ENCODE measurements at regions not wholly inside any gene's neighbourhood (a gene's known extent, or its start where the extent isn't known, plus 50 kb on each side); places are given as distances from the start of the nearest gene placed in this dataset.

GRCh38 chr18:30929718-30930117 is 112.8 kb downstream of the DSC3 start:
- Histone ChIP-seq H3K27me3 (ENCODE audit: insufficient read depth, poor library complexity, severe bottlenecking) (no peaks in the 10 kb centered on the region), H3K4me3 (replicated peaks; ENCODE audit: insufficient read depth, low read length) (no peak overlapping the region), H3K27ac (replicated peaks) (no peak overlapping the region)
- TF ChIP-seq POLR2AphosphoS5 (IDR thresholded peaks at IDR 0.05; ENCODE audit: low read depth) (no peak), GABPA (IDR thresholded peaks at IDR 0.05; ENCODE audit: low read depth) (no peak), SPI1 (IDR thresholded peaks at IDR 0.05; ENCODE audit: borderline replicate concordance, low read depth) (no peak)
- TF ChIP-seq, protein P1, sequence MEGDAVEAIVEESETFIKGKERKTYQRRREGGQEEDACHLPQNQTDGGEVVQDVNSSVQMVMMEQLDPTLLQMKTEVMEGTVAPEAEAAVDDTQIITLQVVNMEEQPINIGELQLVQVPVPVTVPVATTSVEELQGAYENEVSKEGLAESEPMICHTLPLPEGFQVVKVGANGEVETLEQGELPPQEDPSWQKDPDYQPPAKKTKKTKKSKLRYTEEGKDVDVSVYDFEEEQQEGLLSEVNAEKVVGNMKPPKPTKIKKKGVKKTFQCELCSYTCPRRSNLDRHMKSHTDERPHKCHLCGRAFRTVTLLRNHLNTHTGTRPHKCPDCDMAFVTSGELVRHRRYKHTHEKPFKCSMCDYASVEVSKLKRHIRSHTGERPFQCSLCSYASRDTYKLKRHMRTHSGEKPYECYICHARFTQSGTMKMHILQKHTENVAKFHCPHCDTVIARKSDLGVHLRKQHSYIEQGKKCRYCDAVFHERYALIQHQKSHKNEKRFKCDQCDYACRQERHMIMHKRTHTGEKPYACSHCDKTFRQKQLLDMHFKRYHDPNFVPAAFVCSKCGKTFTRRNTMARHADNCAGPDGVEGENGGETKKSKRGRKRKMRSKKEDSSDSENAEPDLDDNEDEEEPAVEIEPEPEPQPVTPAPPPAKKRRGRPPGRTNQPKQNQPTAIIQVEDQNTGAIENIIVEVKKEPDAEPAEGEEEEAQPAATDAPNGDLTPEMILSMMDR (IDR thresholded peaks at IDR 0.05; ENCODE audit: insufficient read depth, low read length) = no peak
- TF ChIP-seq, protein P2, sequence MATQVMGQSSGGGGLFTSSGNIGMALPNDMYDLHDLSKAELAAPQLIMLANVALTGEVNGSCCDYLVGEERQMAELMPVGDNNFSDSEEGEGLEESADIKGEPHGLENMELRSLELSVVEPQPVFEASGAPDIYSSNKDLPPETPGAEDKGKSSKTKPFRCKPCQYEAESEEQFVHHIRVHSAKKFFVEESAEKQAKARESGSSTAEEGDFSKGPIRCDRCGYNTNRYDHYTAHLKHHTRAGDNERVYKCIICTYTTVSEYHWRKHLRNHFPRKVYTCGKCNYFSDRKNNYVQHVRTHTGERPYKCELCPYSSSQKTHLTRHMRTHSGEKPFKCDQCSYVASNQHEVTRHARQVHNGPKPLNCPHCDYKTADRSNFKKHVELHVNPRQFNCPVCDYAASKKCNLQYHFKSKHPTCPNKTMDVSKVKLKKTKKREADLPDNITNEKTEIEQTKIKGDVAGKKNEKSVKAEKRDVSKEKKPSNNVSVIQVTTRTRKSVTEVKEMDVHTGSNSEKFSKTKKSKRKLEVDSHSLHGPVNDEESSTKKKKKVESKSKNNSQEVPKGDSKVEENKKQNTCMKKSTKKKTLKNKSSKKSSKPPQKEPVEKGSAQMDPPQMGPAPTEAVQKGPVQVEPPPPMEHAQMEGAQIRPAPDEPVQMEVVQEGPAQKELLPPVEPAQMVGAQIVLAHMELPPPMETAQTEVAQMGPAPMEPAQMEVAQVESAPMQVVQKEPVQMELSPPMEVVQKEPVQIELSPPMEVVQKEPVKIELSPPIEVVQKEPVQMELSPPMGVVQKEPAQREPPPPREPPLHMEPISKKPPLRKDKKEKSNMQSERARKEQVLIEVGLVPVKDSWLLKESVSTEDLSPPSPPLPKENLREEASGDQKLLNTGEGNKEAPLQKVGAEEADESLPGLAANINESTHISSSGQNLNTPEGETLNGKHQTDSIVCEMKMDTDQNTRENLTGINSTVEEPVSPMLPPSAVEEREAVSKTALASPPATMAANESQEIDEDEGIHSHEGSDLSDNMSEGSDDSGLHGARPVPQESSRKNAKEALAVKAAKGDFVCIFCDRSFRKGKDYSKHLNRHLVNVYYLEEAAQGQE (IDR thresholded peaks at IDR 0.05; ENCODE audit: insufficient replicate concordance, low read depth) = no peak
- no peak for DNase-seq (ENCODE audit: low read depth in 1 of 2, low spot score in 1 of 2)

GRCh38 chr18:30929065-30929464 is 113.5 kb downstream of the DSC3 start:
- DNase-seq (ENCODE audit: low read depth in 1 of 2, low spot score in 1 of 2) = no peak
- no peak overlapping the region for H3K4me3 ChIP-seq (replicated peaks; ENCODE audit: insufficient read depth, low read length)
- TF ChIP-seq, protein P2 (IDR thresholded peaks at IDR 0.05; ENCODE audit: insufficient replicate concordance, low read depth) = no peak
- TF ChIP-seq, protein P1 (IDR thresholded peaks at IDR 0.05; ENCODE audit: insufficient read depth, low read length) = no peak
- no peak for TF ChIP-seq GABPA (IDR thresholded peaks at IDR 0.05; ENCODE audit: low read depth)
- TF ChIP-seq POLR2AphosphoS5 (IDR thresholded peaks at IDR 0.05; ENCODE audit: low read depth) = no peak
- TF ChIP-seq SPI1 (IDR thresholded peaks at IDR 0.05; ENCODE audit: borderline replicate concordance, low read depth) = no peak
- no peaks in the 10 kb centered on the region for H3K27me3 ChIP-seq (ENCODE audit: insufficient read depth, poor library complexity, severe bottlenecking)
- no peak overlapping the region for H3K27ac ChIP-seq (replicated peaks)

DNA sequence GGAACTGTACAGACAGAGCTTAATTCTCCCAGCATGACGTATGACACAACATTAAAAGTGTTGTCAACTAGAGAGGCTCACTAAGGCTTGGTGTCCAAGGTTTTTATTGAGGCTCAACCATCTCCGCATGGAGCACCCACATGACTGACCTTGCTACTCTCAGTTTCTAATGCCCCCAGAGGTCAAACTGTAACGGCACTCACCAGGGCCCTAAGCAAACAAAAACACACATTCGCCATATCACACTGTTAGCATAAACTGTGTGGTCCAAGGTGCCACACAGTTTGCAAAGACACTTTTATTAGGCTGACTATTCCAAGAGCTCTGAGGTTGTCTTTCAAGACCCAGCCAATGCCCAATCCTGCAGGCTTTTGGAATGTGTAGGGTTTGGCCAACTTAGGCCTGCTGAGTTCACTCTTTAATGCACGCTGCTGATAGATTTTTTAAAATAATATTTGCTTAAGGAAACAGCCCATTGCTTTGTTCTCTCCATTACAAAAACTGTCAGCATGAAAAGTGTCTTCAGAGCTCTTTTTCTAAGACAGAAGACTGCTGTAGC is 114.9 kb downstream of the DSC3 start:
- Histone ChIP-seq H3K27me3 (ENCODE audit: insufficient read depth, poor library complexity, severe bottlenecking) (no peaks in the 10 kb centered on the region), H3K4me3 (replicated peaks; ENCODE audit: insufficient read depth, low read length) (no peak overlapping the region), H3K27ac (replicated peaks) (no peak overlapping the region)
- DNase-seq (ENCODE audit: low read depth in 1 of 2, low spot score in 1 of 2) = no peak
- TF ChIP-seq, protein P2 (IDR thresholded peaks at IDR 0.05; ENCODE audit: insufficient replicate concordance, low read depth) = no peak
- TF ChIP-seq, protein P1 (IDR thresholded peaks at IDR 0.05; ENCODE audit: insufficient read depth, low read length) = no peak
- TF ChIP-seq POLR2AphosphoS5 (IDR thresholded peaks at IDR 0.05; ENCODE audit: low read depth) (no peak), GABPA (IDR thresholded peaks at IDR 0.05; ENCODE audit: low read depth) (no peak), SPI1 (IDR thresholded peaks at IDR 0.05; ENCODE audit: borderline replicate concordance, low read depth) (no peak)
